GM18951 (cell line): ENCODE measurements at regions not wholly inside any gene's neighbourhood (a gene's known extent, or its start where the extent isn't known, plus 50 kb on each side); places are given as distances from the start of the nearest gene placed in this dataset.

ENCODE experiments used
- POLR2A ChIP-seq: IDR thresholded peaks from 4 replicates; pipeline ENCODE4 v1.6.1; 2011; ENCODE audit warnings: mild to moderate bottlenecking; ENCODE audit not compliant: insufficient read length, insufficient read depth; ENCODE audit errors: extremely low read depth
- in situ Hi-C: fragments of 300-500 bp; cut with MboI; formaldehyde crosslinking; loops from one replicate; pipeline ENCODE4 v1.12.0; 2022; ENCODE audit warnings: low sequenced_read_pairs, mixed read lengths, inconsistent platforms; ENCODE audit not compliant: unreplicated experiment

GRCh38 chr15:93866948-93867347 lies 364.4 kb upstream of the MCTP2 start:
- no peak for TF ChIP-seq POLR2A
- in situ Hi-C loops, result no loop called here

- in situ Hi-C loops, result no loop called here
Observed at GRCh38 chr15:93866476-93866875, 364.9 kb upstream of the MCTP2 start.

GRCh38 chr15:93865586-93865985 lies 365.8 kb upstream of the MCTP2 start:
- no peak for TF ChIP-seq POLR2A
- in situ Hi-C loops, result no loop called here

More at GRCh38 chr15:93866476-93866875, 364.9 kb upstream of the MCTP2 start:
- no peak for TF ChIP-seq POLR2A

- in situ Hi-C loops, result no loop called here
- TF ChIP-seq POLR2A, result no peak
Observed at GRCh38 chr15:93862791-93863190, 368.6 kb upstream of the MCTP2 start.

GRCh38 chr15:93861956-93862741 lies 369.2 kb upstream of the MCTP2 start:
- in situ Hi-C loops, result no loop called here
- TF ChIP-seq POLR2A, result no peak

- in situ Hi-C loops, result no loop called here
- TF ChIP-seq POLR2A, result no peak
Observed at GRCh38 chr15:93861413-93861812, 369.9 kb upstream of the MCTP2 start.

DNA sequence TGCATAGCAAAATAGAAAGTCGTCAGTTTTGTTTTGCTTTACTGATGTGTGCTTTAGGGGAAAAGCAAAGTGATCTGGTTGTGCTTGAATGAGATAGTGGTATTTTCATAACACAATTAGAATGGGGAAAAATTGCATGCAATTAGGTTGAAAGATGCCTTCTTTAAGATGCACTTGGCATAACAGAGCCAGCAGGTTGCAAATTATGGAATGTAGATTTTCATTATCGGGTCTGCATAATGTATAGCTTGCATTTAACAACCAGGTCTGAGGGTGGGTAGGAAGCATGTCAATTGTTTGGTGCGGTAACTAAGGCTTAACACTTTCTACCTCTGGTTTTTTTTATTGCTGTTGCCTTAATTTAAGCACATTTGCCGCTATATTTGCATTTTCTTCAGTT lies 370.7 kb upstream of the MCTP2 start:
- in situ Hi-C loops, result no loop called here
- TF ChIP-seq POLR2A, result no peak

GRCh38 chr15:93859176-93859575 lies 372.2 kb upstream of the MCTP2 start:
- in situ Hi-C loops, result no loop called here
- no peak for TF ChIP-seq POLR2A

DNA sequence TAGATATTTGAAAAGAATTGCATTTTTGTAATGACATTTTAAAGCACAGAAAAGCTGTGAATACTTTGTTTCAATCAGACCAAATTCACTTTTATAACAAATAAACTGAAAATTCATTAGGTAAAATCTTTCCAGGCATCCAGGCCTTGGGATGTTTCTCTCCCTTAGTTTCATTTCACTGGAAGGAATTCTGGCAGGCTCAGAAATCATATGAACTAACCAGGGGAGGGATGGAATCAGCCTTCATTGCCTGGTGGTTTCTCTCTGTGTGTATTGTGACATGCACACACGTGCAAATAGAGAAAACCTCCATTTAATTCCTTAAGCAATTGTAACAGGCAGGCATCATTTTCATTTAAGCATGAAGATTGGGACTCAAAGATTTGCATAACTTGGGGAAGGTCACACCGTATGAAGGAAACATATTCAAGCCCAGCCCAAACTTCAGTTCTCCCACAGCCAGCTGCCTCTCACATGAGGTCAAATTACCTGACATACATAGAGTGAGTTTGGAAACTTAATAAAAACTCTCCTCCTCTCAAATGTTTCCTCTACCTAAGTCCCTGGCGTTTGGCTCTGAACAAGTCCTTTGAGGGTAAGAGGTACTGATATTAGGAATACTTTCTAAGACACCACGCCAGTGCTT lies 376.1 kb upstream of the MCTP2 start:
- in situ Hi-C loops, result no loop called here
- TF ChIP-seq POLR2A, result no peak

GRCh38 chr15:93854088-93854487 lies 377.3 kb upstream of the MCTP2 start:
- TF ChIP-seq POLR2A, result no peak
- in situ Hi-C loops, result no loop called here

DNA sequence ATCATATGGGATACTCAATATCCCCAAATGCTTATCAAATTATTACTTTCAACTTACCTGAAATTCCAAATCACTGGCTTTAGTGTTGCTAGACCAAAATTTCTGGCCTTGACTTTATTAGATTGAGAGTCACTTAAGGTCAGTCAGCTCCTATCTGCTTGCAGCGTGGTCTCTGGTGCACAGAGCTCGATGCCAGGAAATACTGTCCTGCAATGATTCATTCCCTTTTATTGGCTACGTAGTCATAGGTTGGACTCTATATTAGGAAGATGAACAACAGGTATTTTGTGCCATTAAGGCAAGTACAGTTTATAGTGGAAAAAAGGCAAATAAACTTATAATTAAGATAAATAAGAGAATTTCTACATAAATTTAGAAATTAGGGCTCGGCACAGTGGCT lies 378.6 kb upstream of the MCTP2 start:
- in situ Hi-C loops, result no loop called here
- TF ChIP-seq POLR2A, result no peak

- TF ChIP-seq POLR2A, result no peak
- in situ Hi-C loops, result no loop called here
Observed at GRCh38 chr15:93848490-93848889, 382.9 kb upstream of the MCTP2 start.

- TF ChIP-seq POLR2A, result no peak
- in situ Hi-C loops, result no loop called here
Observed at GRCh38 chr15:93848076-93848475, 383.3 kb upstream of the MCTP2 start.

GRCh38 chr15:93846148-93846547 lies 385.2 kb upstream of the MCTP2 start:
- no peak for TF ChIP-seq POLR2A
- in situ Hi-C loops, result no loop called here

- in situ Hi-C loops, result no loop called here
- TF ChIP-seq POLR2A, result no peak
Observed at GRCh38 chr15:93837450-93837849, 393.9 kb upstream of the MCTP2 start.

- in situ Hi-C loops, result no loop called here
- no peak for TF ChIP-seq POLR2A
Observed at GRCh38 chr15:93835344-93835743, 396.0 kb upstream of the MCTP2 start.
